Choroid plexus epithelial cell (primary cell): ENCODE measurements at regions not wholly inside any gene's neighbourhood (a gene's known extent, or its start where the extent isn't known, plus 50 kb on each side); places are given as distances from the start of the nearest gene placed in this dataset.
"Not testable (repeated sequence)": the region's sequence is repeated elsewhere in the genome, so short reads cannot be mapped to it uniquely, and the experiment has no call there.

Experiments used
- DNase-seq: peaks from one replicate; pipeline ENCODE4 v3.0.0-alpha.2; 2010; ENCODE audit warnings: low read depth
- H3K4me3 ChIP-seq: 2 replicates; pipeline ENCODE4 v1.5.1; 2011; ENCODE audit warnings: low read depth, mild to moderate bottlenecking, control low read depth, low read length, moderate library complexity
- CTCF ChIP-seq: conservative IDR thresholded peaks from 2 replicates; pipeline ENCODE4 v1.5.1; 2011; ENCODE audit warnings: low read depth, mild to moderate bottlenecking, control low read depth, inconsistent platforms, low read length, moderate library complexity

GRCh38 chr19:41515015-41515652 is 60.8 kb upstream of the CEACAM21 start:
- no peak overlapping the region for H3K4me3 ChIP-seq
- no peak for TF ChIP-seq CTCF
- no peak for DNase-seq

GRCh38 chr19:41516292-41517171 is 59.4 kb upstream of the CEACAM21 start:
- not testable (repeated sequence) for H3K4me3 ChIP-seq, DNase-seq

- H3K4me3 ChIP-seq: no peak overlapping the region
- TF ChIP-seq CTCF: no peak
- no peak for DNase-seq
Measured at GRCh38 chr19:41518141-41518540, 57.8 kb upstream of the CEACAM21 start.

- DNase-seq, H3K4me3 ChIP-seq: not testable (repeated sequence)
Measured at GRCh38 chr19:41521138-41521930, 54.6 kb upstream of the CEACAM21 start.

- TF ChIP-seq CTCF: no peak
- peak overlapping the region; percentile 24 for H3K4me3 ChIP-seq
- no peak for DNase-seq
Measured at GRCh38 chr19:41521931-41522555, 53.9 kb upstream of the CEACAM21 start.

- DNase-seq: no peak
Measured at GRCh38 chr19:41525989-41526388, 50.0 kb upstream of the CEACAM21 start.

More at GRCh38 chr19:41525989-41526388, 50.0 kb upstream of the CEACAM21 start:
- TF ChIP-seq CTCF: no peak
- no peak overlapping the region for H3K4me3 ChIP-seq
